Astrocyte of the spinal cord (primary cell): ENCODE measurements at regions not wholly inside any gene's neighbourhood (a gene's known extent, or its start where the extent isn't known, plus 50 kb on each side); places are given as distances from the start of the nearest gene placed in this dataset.

ENCODE experiments used
- DNase-seq: peaks from one replicate; pipeline ENCODE4 v3.0.0; 2011; ENCODE audit warnings: low read depth, low spot score
- H3K4me3 ChIP-seq: 2 replicates; pipeline ENCODE4 v1.5.1; 2011; ENCODE audit warnings: low read depth, mild to moderate bottlenecking, low read length, moderate library complexity
- CTCF ChIP-seq: IDR thresholded peaks from 2 replicates; pipeline ENCODE4 v1.5.1; 2012; ENCODE audit warnings: low read depth, mild to moderate bottlenecking, low read length, inconsistent platforms
- in situ Hi-C: cut with HindIII; loops from 2 replicates; pipeline ENCODE4 v1.10.0; 2017; ENCODE audit warnings: low sequenced_read_pairs

DNA sequence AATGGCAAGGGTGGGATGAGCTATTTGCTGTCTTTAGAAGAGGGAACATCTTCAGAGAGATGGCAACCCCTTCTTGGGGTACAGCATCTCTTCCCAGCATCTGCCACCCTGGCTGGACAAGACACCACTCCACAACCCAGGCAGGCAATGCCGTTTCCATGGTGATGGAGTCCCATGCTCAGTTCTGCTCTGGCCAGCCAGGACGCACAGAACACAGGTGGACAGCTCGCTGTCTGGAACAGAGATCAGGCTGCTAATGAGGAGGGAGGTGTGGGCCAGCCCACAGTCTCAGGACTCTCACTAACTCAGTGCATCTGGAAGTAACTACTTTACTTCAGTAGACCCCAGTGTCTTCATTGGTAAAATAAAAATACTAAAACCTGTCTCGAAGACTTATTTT is 321.0 kb upstream of the CPEB2 start:
- in situ Hi-C loops: no loop called here
- DNase-seq: no peak
- no peak for TF ChIP-seq CTCF
- H3K4me3 ChIP-seq: no peak overlapping the region

DNA sequence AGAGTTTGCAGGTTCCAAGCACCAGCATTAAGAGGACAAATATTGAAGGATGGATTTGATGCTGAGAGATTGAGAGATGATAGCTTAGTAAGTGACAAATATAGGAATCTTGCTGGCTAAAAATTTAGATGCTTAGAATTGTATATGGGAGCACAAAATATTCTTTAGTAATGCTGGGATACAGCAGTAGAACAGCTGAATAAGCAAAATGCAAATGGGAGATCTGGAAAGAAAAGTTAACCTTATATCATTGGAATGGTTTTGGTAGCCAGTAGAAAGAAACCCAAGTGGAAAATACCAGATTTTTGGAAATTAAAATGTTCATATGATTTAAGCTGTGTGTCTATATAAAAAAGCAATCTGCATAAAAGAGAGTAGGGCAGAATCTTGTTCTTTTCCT is 308.6 kb upstream of the CPEB2 start:
- TF ChIP-seq CTCF: no peak
- in situ Hi-C loops: no loop called here
- DNase-seq: no peak

GRCh38 chr4:14695095-14695845 is 307.0 kb upstream of the CPEB2 start:
- no peak for TF ChIP-seq CTCF
- DNase-seq: no peak
- in situ Hi-C loops: no loop called here
- H3K4me3 ChIP-seq: no peak overlapping the region

More for the DNA sequence above, 308.6 kb upstream of the CPEB2 start:
- no peak overlapping the region for H3K4me3 ChIP-seq

- no peak for DNase-seq
- no peak for TF ChIP-seq CTCF
- no peak overlapping the region for H3K4me3 ChIP-seq
- in situ Hi-C loops: no loop called here
Observed at GRCh38 chr4:14700083-14700482, 302.2 kb upstream of the CPEB2 start.

- no peak overlapping the region for H3K4me3 ChIP-seq
- no peak for TF ChIP-seq CTCF
- in situ Hi-C loops: no loop called here
- no peak for DNase-seq
Observed at GRCh38 chr4:14700544-14700943, 301.7 kb upstream of the CPEB2 start.

DNA sequence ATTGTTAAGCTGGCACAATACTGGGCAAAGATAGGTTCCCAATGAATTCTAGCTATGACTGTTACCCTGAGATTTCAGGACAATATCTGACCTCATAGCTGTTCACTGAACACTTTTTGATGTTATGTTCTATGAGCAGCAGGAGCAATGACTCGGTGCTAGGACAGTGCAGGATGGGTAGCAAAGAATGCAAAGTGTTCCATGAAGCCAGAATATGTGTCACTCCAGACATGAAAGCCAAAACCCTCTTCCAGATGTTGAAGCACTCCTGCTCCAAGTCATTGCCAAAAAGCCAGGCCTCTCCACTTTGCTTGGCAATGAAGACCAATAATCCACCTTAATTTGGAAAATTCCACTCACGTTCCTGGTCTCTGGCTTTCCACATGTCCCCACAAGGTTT is 300.9 kb upstream of the CPEB2 start:
- TF ChIP-seq CTCF: no peak
- H3K4me3 ChIP-seq: no peak overlapping the region
- no peak for DNase-seq
- in situ Hi-C loops: no loop called here
